ENCODE measurements at regions not wholly inside any gene's neighbourhood (a gene's known extent, or its start where the extent isn't known, plus 50 kb on each side); places are given as distances from the start of the nearest gene placed in this dataset.
A peak's percentile ranks its signal among the peaks of the same experiment; 100 is the strongest.
"Not testable (repeated sequence)": the region's sequence is repeated elsewhere in the genome, so short reads cannot be mapped to it uniquely, and the experiment has no call there.

- DNase-seq (ENCODE audit: low spot score) = no peak
Measured at GRCh38 chr13:48808683-48809082, 155.0 kb downstream of the CYSLTR2 start.

- no peak for DNase-seq (ENCODE audit: low spot score)
Measured at GRCh38 chr13:48810013-48810412, 156.3 kb downstream of the CYSLTR2 start.

- DNase-seq (ENCODE audit: low spot score) = no peak
Measured at GRCh38 chr13:48813518-48813917, 159.8 kb downstream of the CYSLTR2 start.

- DNase-seq (ENCODE audit: low spot score) = no peak
Measured at GRCh38 chr13:48816700-48817099, 159.0 kb upstream of the FNDC3A start.

GRCh38 chr13:48817166-48817802 lies 158.4 kb upstream of the FNDC3A start:
- no peak for DNase-seq (ENCODE audit: low spot score)

GRCh38 chr13:48818495-48819356 lies 157.0 kb upstream of the FNDC3A start:
- DNase-seq (ENCODE audit: low spot score) = peak; percentile 77

- no peak for DNase-seq (ENCODE audit: low spot score)
Measured at GRCh38 chr13:48819376-48819775, 156.3 kb upstream of the FNDC3A start.

- no peak for DNase-seq (ENCODE audit: low spot score)
Measured at GRCh38 chr13:48819899-48820298, 155.8 kb upstream of the FNDC3A start.

GRCh38 chr13:48823526-48823925 lies 152.2 kb upstream of the FNDC3A start:
- not testable (repeated sequence) for DNase-seq (ENCODE audit: low spot score)

- DNase-seq (ENCODE audit: low spot score) = no peak
Measured at GRCh38 chr13:48826039-48826438, 149.7 kb upstream of the FNDC3A start.

- DNase-seq (ENCODE audit: low spot score) = not testable (repeated sequence)
Measured at GRCh38 chr13:48826922-48827454, 148.7 kb upstream of the FNDC3A start.

- DNase-seq (ENCODE audit: low spot score) = no peak
Measured at GRCh38 chr13:48827709-48828108, 148.0 kb upstream of the FNDC3A start.

GRCh38 chr13:48828962-48829411 lies 146.7 kb upstream of the FNDC3A start:
- no peak for DNase-seq (ENCODE audit: low spot score)

GRCh38 chr13:48829536-48829935 lies 146.2 kb upstream of the FNDC3A start:
- no peak for DNase-seq (ENCODE audit: low spot score)

- DNase-seq (ENCODE audit: low spot score) = no peak
Measured at GRCh38 chr13:48831248-48831647, 144.5 kb upstream of the FNDC3A start.

GRCh38 chr13:48833412-48833811 lies 142.3 kb upstream of the FNDC3A start:
- DNase-seq (ENCODE audit: low spot score) = no peak

GRCh38 chr13:48835326-48835725 lies 140.4 kb upstream of the FNDC3A start:
- DNase-seq (ENCODE audit: low spot score) = not testable (repeated sequence)

GRCh38 chr13:48838193-48838973 lies 137.3 kb upstream of the FNDC3A start:
- DNase-seq (ENCODE audit: low spot score) = peak; percentile 49

GRCh38 chr13:48839171-48839570 lies 136.5 kb upstream of the FNDC3A start:
- no peak for DNase-seq (ENCODE audit: low spot score)

GRCh38 chr13:48840366-48840765 lies 135.3 kb upstream of the FNDC3A start:
- DNase-seq (ENCODE audit: low spot score) = no peak

GRCh38 chr13:48842316-48842715 lies 133.4 kb upstream of the FNDC3A start:
- DNase-seq (ENCODE audit: low spot score) = no peak

Measured in H4 (cell line).